ENCODE measurements at regions not wholly inside any gene's neighbourhood (a gene's known extent, or its start where the extent isn't known, plus 50 kb on each side); places are given as distances from the start of the nearest gene placed in this dataset.

- in situ Hi-C loops (cut with HindIII; ENCODE audit: low pct_ligation_motif_present, low sequenced_read_pairs) = no loop called here
- H3K27me3 ChIP-seq (replicated peaks) = no peaks in the 10 kb centered on the region
- H3K27ac ChIP-seq = no peak overlapping the region
- no peaks in the 10 kb centered on the region for H3K36me3 ChIP-seq (replicated peaks)
- no peak overlapping the region for H3K4me3 ChIP-seq (ENCODE audit: low read depth, low read length)
- DNase-seq = no peak
- no peak for TF ChIP-seq CTCF (IDR thresholded peaks at IDR 0.05; ENCODE audit: low read depth, low read length, missing control alignments)
Measured at GRCh38 chr5:26310415-26310814, 728.0 kb downstream of the CDH9 start.

- no peaks in the 10 kb centered on the region for H3K27me3 ChIP-seq (replicated peaks)
- H3K27ac ChIP-seq = no peak overlapping the region
- in situ Hi-C loops (cut with HindIII; ENCODE audit: low pct_ligation_motif_present, low sequenced_read_pairs) = no loop called here
- no peak overlapping the region for H3K4me3 ChIP-seq (ENCODE audit: low read depth, low read length)
- no peak for TF ChIP-seq CTCF (IDR thresholded peaks at IDR 0.05; ENCODE audit: low read depth, low read length, missing control alignments)
- DNase-seq = no peak
- no peaks in the 10 kb centered on the region for H3K36me3 ChIP-seq (replicated peaks)
Measured at GRCh38 chr5:26295541-26295940, 742.8 kb downstream of the CDH9 start.

GRCh38 chr5:26282190-26282589, 756.2 kb downstream of the CDH9 start:
- in situ Hi-C loops (cut with HindIII; ENCODE audit: low pct_ligation_motif_present, low sequenced_read_pairs) = no loop called here
- Histone ChIP-seq H3K27ac (no peak overlapping the region), H3K36me3 (replicated peaks) (no peaks in the 10 kb centered on the region), H3K27me3 (replicated peaks) (no peaks in the 10 kb centered on the region), H3K4me3 (ENCODE audit: low read depth, low read length) (no peak overlapping the region)
- DNase-seq = no peak
- TF ChIP-seq CTCF (IDR thresholded peaks at IDR 0.05; ENCODE audit: low read depth, low read length, missing control alignments) = no peak

GRCh38 chr5:26278078-26278477, 760.3 kb downstream of the CDH9 start:
- no peak overlapping the region for H3K27ac ChIP-seq
- in situ Hi-C loops (cut with HindIII; ENCODE audit: low pct_ligation_motif_present, low sequenced_read_pairs) = no loop called here
- no peaks in the 10 kb centered on the region for H3K36me3 ChIP-seq (replicated peaks)
- no peak for DNase-seq
- H3K27me3 ChIP-seq (replicated peaks) = no peaks in the 10 kb centered on the region
- H3K4me3 ChIP-seq (ENCODE audit: low read depth, low read length) = no peak overlapping the region
- TF ChIP-seq CTCF (IDR thresholded peaks at IDR 0.05; ENCODE audit: low read depth, low read length, missing control alignments) = no peak

- in situ Hi-C loops (cut with HindIII; ENCODE audit: low pct_ligation_motif_present, low sequenced_read_pairs) = no loop called here
- H3K36me3 ChIP-seq (replicated peaks) = no peaks in the 10 kb centered on the region
- no peaks in the 10 kb centered on the region for H3K27me3 ChIP-seq (replicated peaks)
- no peak overlapping the region for H3K4me3 ChIP-seq (ENCODE audit: low read depth, low read length)
- no peak for TF ChIP-seq CTCF (IDR thresholded peaks at IDR 0.05; ENCODE audit: low read depth, low read length, missing control alignments)
- no peak for DNase-seq
- no peak overlapping the region for H3K27ac ChIP-seq
Measured at GRCh38 chr5:26259081-26259480, 779.3 kb downstream of the CDH9 start.

- Histone ChIP-seq H3K36me3 (replicated peaks) (no peaks in the 10 kb centered on the region), H3K27ac (no peak overlapping the region), H3K27me3 (replicated peaks) (no peaks in the 10 kb centered on the region), H3K4me3 (ENCODE audit: low read depth, low read length) (no peak overlapping the region)
- no peak for DNase-seq
- TF ChIP-seq CTCF (IDR thresholded peaks at IDR 0.05; ENCODE audit: low read depth, low read length, missing control alignments) = no peak
- in situ Hi-C loops (cut with HindIII; ENCODE audit: low pct_ligation_motif_present, low sequenced_read_pairs) = no loop called here
Measured at GRCh38 chr5:26245321-26245720, 793.1 kb downstream of the CDH9 start.

Measured in brain microvascular endothelial cell (primary cell).